ENCODE measurements at regions not wholly inside any gene's neighbourhood (a gene's known extent, or its start where the extent isn't known, plus 50 kb on each side); places are given as distances from the start of the nearest gene placed in this dataset.

DNA sequence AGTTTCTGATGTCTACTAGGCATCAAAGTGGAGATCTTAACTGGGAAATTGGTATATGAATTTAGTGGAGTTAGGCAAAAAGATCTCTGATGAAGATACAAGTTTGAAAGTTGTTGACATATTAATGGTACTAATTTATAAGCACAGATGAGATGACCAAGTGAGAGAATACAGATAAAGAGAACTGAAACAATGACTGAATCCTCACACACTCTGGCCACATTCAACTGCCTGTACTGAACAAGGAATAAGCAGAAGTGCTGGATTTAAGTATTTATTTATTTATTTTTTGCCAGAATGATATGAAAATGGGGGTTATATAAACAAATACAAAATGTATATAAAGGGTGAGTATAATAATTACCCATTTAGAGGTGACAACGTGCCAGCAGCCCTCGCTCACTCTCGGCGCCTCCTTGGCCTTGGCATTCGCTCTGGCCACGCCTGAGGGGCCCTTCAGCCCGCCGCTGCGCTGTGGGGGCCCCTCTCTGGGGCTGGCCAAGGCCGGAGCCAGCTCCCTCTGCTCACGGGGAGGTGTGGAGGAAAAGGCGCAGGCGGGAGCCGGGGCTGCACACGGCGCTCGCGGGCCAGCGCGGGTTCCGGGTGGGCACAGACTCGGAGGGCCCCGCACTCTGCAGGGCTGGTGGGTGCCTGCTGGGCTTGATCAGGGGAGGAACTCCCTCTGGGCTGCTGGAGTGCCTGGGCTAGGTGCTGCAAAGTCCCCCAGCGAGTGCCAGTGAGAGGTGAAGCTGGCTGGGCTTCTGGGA lies 1363.9 kb upstream of the CRIM1 start:
- no peak for TF ChIP-seq CTCF (IDR thresholded peaks at IDR 0.05; ENCODE audit: insufficient read depth, low read depth, low read length, missing control alignments)
- no peak for DNase-seq (ENCODE audit: low read depth)
- no peak overlapping the region for H3K4me3 ChIP-seq (ENCODE audit: low read length)

DNA sequence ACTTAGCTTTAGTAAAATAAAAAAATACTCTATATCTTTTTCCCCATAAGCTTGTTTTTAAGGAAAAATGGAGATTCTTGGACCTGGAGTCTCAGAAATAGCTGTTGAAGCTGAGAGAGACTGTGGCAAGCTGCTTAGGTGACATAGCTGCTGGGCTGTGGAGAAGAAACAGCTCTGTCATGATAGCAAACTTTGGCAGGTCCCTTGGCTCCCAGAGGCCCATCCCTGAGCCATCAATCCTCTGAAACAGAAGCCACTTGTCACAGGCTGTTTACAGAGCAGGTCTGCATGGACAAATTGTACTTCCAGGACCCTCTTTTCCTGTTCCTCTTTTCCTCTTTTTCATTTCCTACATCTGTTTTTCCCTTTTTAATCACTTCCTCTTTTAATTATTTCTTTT lies 1370.1 kb upstream of the CRIM1 start:
- no peak for DNase-seq (ENCODE audit: low read depth)
- no peak overlapping the region for H3K4me3 ChIP-seq (ENCODE audit: low read length)
- no peak for TF ChIP-seq CTCF (IDR thresholded peaks at IDR 0.05; ENCODE audit: insufficient read depth, low read depth, low read length, missing control alignments)

- no peak overlapping the region for H3K4me3 ChIP-seq (ENCODE audit: low read length)
- no peak for TF ChIP-seq CTCF (IDR thresholded peaks at IDR 0.05; ENCODE audit: insufficient read depth, low read depth, low read length, missing control alignments)
Measured at GRCh38 chr2:34980689-34981088, 1374.9 kb upstream of the CRIM1 start.

GRCh38 chr2:34979148-34979547 lies 1376.4 kb upstream of the CRIM1 start:
- no peak for TF ChIP-seq CTCF (IDR thresholded peaks at IDR 0.05; ENCODE audit: insufficient read depth, low read depth, low read length, missing control alignments)
- DNase-seq (ENCODE audit: low read depth): no peak
- H3K4me3 ChIP-seq (ENCODE audit: low read length): no peak overlapping the region

More at GRCh38 chr2:34980689-34981088, 1374.9 kb upstream of the CRIM1 start:
- no peak for DNase-seq (ENCODE audit: low read depth)

DNA sequence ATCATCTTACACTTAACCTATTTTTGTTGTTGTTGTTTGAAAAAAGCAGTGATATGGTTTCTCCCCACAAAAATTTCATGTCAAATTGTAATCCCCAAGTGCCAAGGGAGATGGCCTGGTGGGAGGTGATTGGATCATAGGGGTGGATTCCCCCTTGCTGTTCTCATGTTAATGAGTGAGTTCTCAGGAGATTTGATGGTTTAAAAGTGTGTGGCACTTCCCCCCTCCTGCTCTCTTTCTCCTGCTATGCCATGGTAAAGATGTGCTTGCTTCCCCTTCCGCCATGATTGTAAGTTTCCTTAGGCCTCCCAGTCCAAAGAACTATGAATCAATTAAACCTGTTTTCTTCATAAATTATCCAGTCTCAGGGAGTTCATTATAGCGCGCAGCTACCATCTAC lies 1362.7 kb upstream of the FAM98A start:
- no peak for TF ChIP-seq CTCF (IDR thresholded peaks at IDR 0.05; ENCODE audit: insufficient read depth, low read depth, low read length, missing control alignments)
- H3K4me3 ChIP-seq (ENCODE audit: low read length): no peak overlapping the region
- no peak for DNase-seq (ENCODE audit: low read depth)

- H3K4me3 ChIP-seq (ENCODE audit: low read length): no peak overlapping the region
- TF ChIP-seq CTCF (IDR thresholded peaks at IDR 0.05; ENCODE audit: insufficient read depth, low read depth, low read length, missing control alignments): no peak
- DNase-seq (ENCODE audit: low read depth): no peak
Measured at GRCh38 chr2:34954758-34955157, 1355.7 kb upstream of the FAM98A start.

- no peak overlapping the region for H3K4me3 ChIP-seq (ENCODE audit: low read length)
- no peak for TF ChIP-seq CTCF (IDR thresholded peaks at IDR 0.05; ENCODE audit: insufficient read depth, low read depth, low read length, missing control alignments)
- no peak for DNase-seq (ENCODE audit: low read depth)
Measured at GRCh38 chr2:34950797-34951196, 1351.7 kb upstream of the FAM98A start.
